ENCODE measurements at regions not wholly inside any gene's neighbourhood (a gene's known extent, or its start where the extent isn't known, plus 50 kb on each side); places are given as distances from the start of the nearest gene placed in this dataset.

- peaks cover 3% of the 10 kb centered on the region for H3K4me1 ChIP-seq (ENCODE audit: control insufficient read depth, insufficient read depth, low read length)
- H3K36me3 ChIP-seq (ENCODE audit: control insufficient read depth in 2 of 2, insufficient read depth in 2 of 2, low read length in 2 of 2) = no peaks in the 10 kb centered on the region
- H3K9me3 ChIP-seq (ENCODE audit: control insufficient read depth in 2 of 2, low read length in 2 of 2) = no peaks in the 10 kb centered on the region
- H3K9ac ChIP-seq (ENCODE audit: low read length in 2 of 2) = no peak overlapping the region
- no peak overlapping the region for H3K27ac ChIP-seq (ENCODE audit: low read length)
- no peaks in the 10 kb centered on the region for H3K27me3 ChIP-seq (ENCODE audit: control insufficient read depth in 1 of 2, insufficient read depth in 2 of 2, low read length in 2 of 2)
- H3K4me3 ChIP-seq (ENCODE audit: low read length in 2 of 2) = no peak overlapping the region
These were observed 173.3 kb downstream of the KCNE4 start for GRCh38 chr2:223225266-223225665.

GRCh38 chr2:223226264-223226663, 174.3 kb downstream of the KCNE4 start:
- Histone ChIP-seq H3K4me1 (ENCODE audit: control insufficient read depth, insufficient read depth, low read length) (peaks cover 3% of the 10 kb centered on the region), H3K9ac (ENCODE audit: low read length in 2 of 2) (no peak overlapping the region), H3K9me3 (ENCODE audit: control insufficient read depth in 2 of 2, low read length in 2 of 2) (no peaks in the 10 kb centered on the region), H3K27ac (ENCODE audit: low read length) (no peak overlapping the region), H3K4me3 (ENCODE audit: low read length in 2 of 2) (no peak overlapping the region), H3K36me3 (ENCODE audit: control insufficient read depth in 2 of 2, insufficient read depth in 2 of 2, low read length in 2 of 2) (no peaks in the 10 kb centered on the region), H3K27me3 (ENCODE audit: control insufficient read depth in 1 of 2, insufficient read depth in 2 of 2, low read length in 2 of 2) (no peaks in the 10 kb centered on the region)

- Histone ChIP-seq H3K9ac (ENCODE audit: low read length in 2 of 2) (no peak overlapping the region), H3K27ac (ENCODE audit: low read length) (no peak overlapping the region), H3K4me1 (ENCODE audit: control insufficient read depth, insufficient read depth, low read length) (peaks cover 3% of the 10 kb centered on the region), H3K36me3 (ENCODE audit: control insufficient read depth in 2 of 2, insufficient read depth in 2 of 2, low read length in 2 of 2) (no peaks in the 10 kb centered on the region), H3K27me3 (ENCODE audit: control insufficient read depth in 1 of 2, insufficient read depth in 2 of 2, low read length in 2 of 2) (no peaks in the 10 kb centered on the region), H3K9me3 (ENCODE audit: control insufficient read depth in 2 of 2, low read length in 2 of 2) (no peaks in the 10 kb centered on the region), H3K4me3 (ENCODE audit: low read length in 2 of 2) (no peak overlapping the region)
These were observed 175.3 kb downstream of the KCNE4 start for GRCh38 chr2:223227338-223227737.

DNA sequence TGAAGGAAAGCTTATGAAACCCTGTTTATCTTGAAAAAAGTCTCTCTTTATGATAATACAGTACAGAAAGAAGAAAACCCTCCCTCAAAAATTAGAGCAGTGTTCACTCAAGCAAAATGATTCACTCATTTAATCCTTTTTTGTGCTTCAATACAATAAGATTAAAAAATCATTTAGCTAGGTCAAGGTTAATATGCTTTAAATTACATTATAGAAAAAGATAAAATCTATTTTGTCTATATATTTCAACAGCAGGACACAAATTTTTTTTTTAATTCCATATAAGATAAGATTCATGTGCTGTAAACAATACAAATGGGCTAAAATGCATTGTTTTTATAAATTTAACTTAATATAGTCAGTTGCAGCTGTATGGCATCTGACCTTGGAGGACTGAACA, 176.9 kb downstream of the KCNE4 start:
- H3K27me3 ChIP-seq (ENCODE audit: control insufficient read depth in 1 of 2, insufficient read depth in 2 of 2, low read length in 2 of 2) = no peaks in the 10 kb centered on the region
- H3K4me1 ChIP-seq (ENCODE audit: control insufficient read depth, insufficient read depth, low read length) = no peaks in the 10 kb centered on the region
- no peak overlapping the region for H3K4me3 ChIP-seq (ENCODE audit: low read length in 2 of 2)
- no peaks in the 10 kb centered on the region for H3K9me3 ChIP-seq (ENCODE audit: control insufficient read depth in 2 of 2, low read length in 2 of 2)
- no peak overlapping the region for H3K27ac ChIP-seq (ENCODE audit: low read length)
- H3K9ac ChIP-seq (ENCODE audit: low read length in 2 of 2) = no peak overlapping the region
- no peaks in the 10 kb centered on the region for H3K36me3 ChIP-seq (ENCODE audit: control insufficient read depth in 2 of 2, insufficient read depth in 2 of 2, low read length in 2 of 2)

DNA sequence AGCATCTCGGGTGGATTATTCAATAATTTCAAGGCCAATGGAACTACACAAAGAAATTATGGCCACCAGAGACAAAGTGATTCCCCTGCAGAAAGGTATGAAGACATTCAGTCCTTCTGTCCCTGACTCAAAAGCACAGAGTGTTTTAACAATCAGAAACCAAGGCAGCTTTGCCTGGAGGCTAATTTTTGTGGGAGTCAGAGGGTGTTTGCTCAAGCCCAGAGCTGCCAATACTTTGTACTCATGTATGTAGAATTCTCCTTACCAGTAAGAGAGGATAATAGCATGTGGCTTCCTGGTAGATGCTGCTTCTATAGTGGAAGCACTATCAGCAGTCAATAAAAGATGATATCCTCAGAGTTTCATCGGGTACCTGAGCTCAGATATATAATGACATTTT, 178.4 kb downstream of the KCNE4 start:
- no peaks in the 10 kb centered on the region for H3K9me3 ChIP-seq (ENCODE audit: control insufficient read depth in 2 of 2, low read length in 2 of 2)
- no peak overlapping the region for H3K9ac ChIP-seq (ENCODE audit: low read length in 2 of 2)
- H3K27ac ChIP-seq (ENCODE audit: low read length) = no peak overlapping the region
- no peaks in the 10 kb centered on the region for H3K27me3 ChIP-seq (ENCODE audit: control insufficient read depth in 1 of 2, insufficient read depth in 2 of 2, low read length in 2 of 2)
- no peaks in the 10 kb centered on the region for H3K36me3 ChIP-seq (ENCODE audit: control insufficient read depth in 2 of 2, insufficient read depth in 2 of 2, low read length in 2 of 2)
- no peaks in the 10 kb centered on the region for H3K4me1 ChIP-seq (ENCODE audit: control insufficient read depth, insufficient read depth, low read length)
- no peak overlapping the region for H3K4me3 ChIP-seq (ENCODE audit: low read length in 2 of 2)

GRCh38 chr2:223232285-223232684, 180.3 kb downstream of the KCNE4 start:
- Histone ChIP-seq H3K9me3 (ENCODE audit: control insufficient read depth in 2 of 2, low read length in 2 of 2) (no peaks in the 10 kb centered on the region), H3K9ac (ENCODE audit: low read length in 2 of 2) (no peak overlapping the region), H3K36me3 (ENCODE audit: control insufficient read depth in 2 of 2, insufficient read depth in 2 of 2, low read length in 2 of 2) (no peaks in the 10 kb centered on the region), H3K27ac (ENCODE audit: low read length) (no peak overlapping the region), H3K4me3 (ENCODE audit: low read length in 2 of 2) (no peak overlapping the region), H3K4me1 (ENCODE audit: control insufficient read depth, insufficient read depth, low read length) (no peaks in the 10 kb centered on the region), H3K27me3 (ENCODE audit: control insufficient read depth in 1 of 2, insufficient read depth in 2 of 2, low read length in 2 of 2) (no peaks in the 10 kb centered on the region)

GRCh38 chr2:223232896-223233295, 180.9 kb downstream of the KCNE4 start:
- no peaks in the 10 kb centered on the region for H3K9me3 ChIP-seq (ENCODE audit: control insufficient read depth in 2 of 2, low read length in 2 of 2)
- H3K4me1 ChIP-seq (ENCODE audit: control insufficient read depth, insufficient read depth, low read length) = no peaks in the 10 kb centered on the region
- no peak overlapping the region for H3K27ac ChIP-seq (ENCODE audit: low read length)
- H3K36me3 ChIP-seq (ENCODE audit: control insufficient read depth in 2 of 2, insufficient read depth in 2 of 2, low read length in 2 of 2) = no peaks in the 10 kb centered on the region
- no peak overlapping the region for H3K4me3 ChIP-seq (ENCODE audit: low read length in 2 of 2)
- H3K9ac ChIP-seq (ENCODE audit: low read length in 2 of 2) = no peak overlapping the region
- no peaks in the 10 kb centered on the region for H3K27me3 ChIP-seq (ENCODE audit: control insufficient read depth in 1 of 2, insufficient read depth in 2 of 2, low read length in 2 of 2)

- H3K27me3 ChIP-seq (ENCODE audit: control insufficient read depth in 1 of 2, insufficient read depth in 2 of 2, low read length in 2 of 2) = no peaks in the 10 kb centered on the region
- H3K36me3 ChIP-seq (ENCODE audit: control insufficient read depth in 2 of 2, insufficient read depth in 2 of 2, low read length in 2 of 2) = no peaks in the 10 kb centered on the region
- H3K9me3 ChIP-seq (ENCODE audit: control insufficient read depth in 2 of 2, low read length in 2 of 2) = no peaks in the 10 kb centered on the region
- H3K4me3 ChIP-seq (ENCODE audit: low read length in 2 of 2) = no peak overlapping the region
- no peaks in the 10 kb centered on the region for H3K4me1 ChIP-seq (ENCODE audit: control insufficient read depth, insufficient read depth, low read length)
- no peak overlapping the region for H3K9ac ChIP-seq (ENCODE audit: low read length in 2 of 2)
- no peak overlapping the region for H3K27ac ChIP-seq (ENCODE audit: low read length)
These were observed 184.0 kb downstream of the KCNE4 start for GRCh38 chr2:223235986-223236385.

- Histone ChIP-seq H3K9ac (ENCODE audit: low read length in 2 of 2) (no peak overlapping the region), H3K27me3 (ENCODE audit: control insufficient read depth in 1 of 2, insufficient read depth in 2 of 2, low read length in 2 of 2) (no peaks in the 10 kb centered on the region), H3K9me3 (ENCODE audit: control insufficient read depth in 2 of 2, low read length in 2 of 2) (no peaks in the 10 kb centered on the region), H3K4me1 (ENCODE audit: control insufficient read depth, insufficient read depth, low read length) (no peaks in the 10 kb centered on the region), H3K36me3 (ENCODE audit: control insufficient read depth in 2 of 2, insufficient read depth in 2 of 2, low read length in 2 of 2) (no peaks in the 10 kb centered on the region), H3K4me3 (ENCODE audit: low read length in 2 of 2) (no peak overlapping the region), H3K27ac (ENCODE audit: low read length) (no peak overlapping the region)
These were observed 186.3 kb downstream of the KCNE4 start for GRCh38 chr2:223238301-223238700.

GRCh38 chr2:223243233-223243632, 191.2 kb downstream of the KCNE4 start:
- Histone ChIP-seq H3K27me3 (ENCODE audit: control insufficient read depth in 1 of 2, insufficient read depth in 2 of 2, low read length in 2 of 2) (no peaks in the 10 kb centered on the region), H3K4me3 (ENCODE audit: low read length in 2 of 2) (no peak overlapping the region), H3K9ac (ENCODE audit: low read length in 2 of 2) (no peak overlapping the region), H3K27ac (ENCODE audit: low read length) (no peak overlapping the region), H3K36me3 (ENCODE audit: control insufficient read depth in 2 of 2, insufficient read depth in 2 of 2, low read length in 2 of 2) (no peaks in the 10 kb centered on the region), H3K9me3 (ENCODE audit: control insufficient read depth in 2 of 2, low read length in 2 of 2) (no peaks in the 10 kb centered on the region), H3K4me1 (ENCODE audit: control insufficient read depth, insufficient read depth, low read length) (no peaks in the 10 kb centered on the region)

GRCh38 chr2:223247136-223247535, 195.1 kb downstream of the KCNE4 start:
- Histone ChIP-seq H3K27me3 (ENCODE audit: control insufficient read depth in 1 of 2, insufficient read depth in 2 of 2, low read length in 2 of 2) (no peaks in the 10 kb centered on the region), H3K4me1 (ENCODE audit: control insufficient read depth, insufficient read depth, low read length) (no peaks in the 10 kb centered on the region), H3K4me3 (ENCODE audit: low read length in 2 of 2) (no peak overlapping the region), H3K36me3 (ENCODE audit: control insufficient read depth in 2 of 2, insufficient read depth in 2 of 2, low read length in 2 of 2) (no peaks in the 10 kb centered on the region), H3K27ac (ENCODE audit: low read length) (no peak overlapping the region), H3K9ac (ENCODE audit: low read length in 2 of 2) (no peak overlapping the region), H3K9me3 (ENCODE audit: control insufficient read depth in 2 of 2, low read length in 2 of 2) (no peaks in the 10 kb centered on the region)

Data from stomach smooth muscle (tissue), 2 donors.